D341Med (cell line): ENCODE measurements at regions not wholly inside any gene's neighbourhood (a gene's known extent, or its start where the extent isn't known, plus 50 kb on each side); places are given as distances from the start of the nearest gene placed in this dataset.

Source experiments
- DNase-seq: peaks from one replicate; pipeline ENCODE4 v3.0.0; 2012; ENCODE audit warnings: low spot score

GRCh38 chr10:33735464-33735923 is 401.0 kb upstream of the NRP1 start:
- DNase-seq: no peak

- no peak for DNase-seq
Observed at GRCh38 chr10:33734393-33735155, 400.1 kb upstream of the NRP1 start.

GRCh38 chr10:33733058-33733457 is 398.6 kb upstream of the NRP1 start:
- no peak for DNase-seq

- DNase-seq: no peak
Observed at GRCh38 chr10:33732161-33732680, 397.8 kb upstream of the NRP1 start.

GRCh38 chr10:33731322-33731721 is 396.9 kb upstream of the NRP1 start:
- DNase-seq: no peak

GRCh38 chr10:33725430-33725829 is 391.0 kb upstream of the NRP1 start:
- no peak for DNase-seq

- DNase-seq: no peak
Observed at GRCh38 chr10:33723181-33723580, 388.7 kb upstream of the NRP1 start.

GRCh38 chr10:33722067-33722466 is 387.6 kb upstream of the NRP1 start:
- no peak for DNase-seq

- DNase-seq: no peak
Observed at GRCh38 chr10:33721509-33721908, 387.0 kb upstream of the NRP1 start.

- no peak for DNase-seq
Observed at GRCh38 chr10:33720161-33720560, 385.7 kb upstream of the NRP1 start.

- no peak for DNase-seq
Observed at GRCh38 chr10:33719005-33719703, 384.7 kb upstream of the NRP1 start.

GRCh38 chr10:33716501-33717267 is 382.2 kb upstream of the NRP1 start:
- no peak for DNase-seq

- no peak for DNase-seq
Observed at GRCh38 chr10:33715303-33715975, 381.0 kb upstream of the NRP1 start.

GRCh38 chr10:33712825-33713224 is 378.4 kb upstream of the NRP1 start:
- no peak for DNase-seq

GRCh38 chr10:33710006-33710405 is 375.5 kb upstream of the NRP1 start:
- DNase-seq: no peak

GRCh38 chr10:33709008-33709753 is 374.7 kb upstream of the NRP1 start:
- DNase-seq: no peak

GRCh38 chr10:33708561-33708960 is 374.1 kb upstream of the NRP1 start:
- no peak for DNase-seq

GRCh38 chr10:33706746-33707145 is 372.3 kb upstream of the NRP1 start:
- no peak for DNase-seq

- no peak for DNase-seq
Observed at GRCh38 chr10:33706191-33706590, 371.7 kb upstream of the NRP1 start.

- DNase-seq: no peak
Observed at GRCh38 chr10:33704214-33704830, 369.9 kb upstream of the NRP1 start.
